H9 (cell line): ENCODE measurements at regions not wholly inside any gene's neighbourhood (a gene's known extent, or its start where the extent isn't known, plus 50 kb on each side); places are given as distances from the start of the nearest gene placed in this dataset.

Experiments
- DNase-seq: peaks from one replicate; pipeline ENCODE4 v3.0.0-alpha.2; 2017
- H2AFZ ChIP-seq: one replicate; pipeline ENCODE4 v1.6.1; 2013; ENCODE audit warnings: mild to moderate bottlenecking, low read length, control low read depth, moderate library complexity
- H2AK5ac ChIP-seq: 2 replicates; pipeline ENCODE4 v1.6.1; 2013; ENCODE audit warnings: low read length, control low read depth, mixed read lengths; ENCODE audit not compliant: insufficient read length
- H2BK120ac ChIP-seq: one replicate; pipeline ENCODE4 v1.6.1; 2013; ENCODE audit warnings: low read depth, mild to moderate bottlenecking, low read length, control low read depth, inconsistent platforms; ENCODE audit not compliant: poor library complexity, severe bottlenecking
- H2BK12ac ChIP-seq: 2 replicates; pipeline ENCODE4 v1.6.1; 2013; ENCODE audit warnings: low read length, control low read depth, mixed read lengths, low read depth; ENCODE audit not compliant: insufficient read length
- H2BK15ac ChIP-seq: 2 replicates; pipeline ENCODE4 v1.6.1; 2013; ENCODE audit warnings: low read depth, low read length, control low read depth
- H2BK20ac ChIP-seq: one replicate; pipeline ENCODE4 v1.6.1; 2013; ENCODE audit warnings: low read depth, mild to moderate bottlenecking, low read length, control low read depth, inconsistent platforms; ENCODE audit not compliant: poor library complexity, severe bottlenecking
- H2BK5ac ChIP-seq: 2 replicates; pipeline ENCODE4 v1.6.1; 2013; ENCODE audit warnings: low read length, control low read depth, mixed read lengths; ENCODE audit not compliant: insufficient read length
- H3K14ac ChIP-seq: 2 replicates; pipeline ENCODE4 v1.6.1; 2013; ENCODE audit warnings: low read length, control low read depth; ENCODE audit not compliant: insufficient read depth
- H3K18ac ChIP-seq: 2 replicates; pipeline ENCODE4 v1.6.1; 2013; ENCODE audit warnings: low read depth, mild to moderate bottlenecking, mixed read lengths, low read length, control low read depth; ENCODE audit not compliant: insufficient read length
- H3K23ac ChIP-seq: 2 replicates; pipeline ENCODE4 v1.6.1; 2013; ENCODE audit warnings: low read length, control low read depth, mixed read lengths, low read depth; ENCODE audit not compliant: insufficient read length
- H3K23me2 ChIP-seq: 2 replicates; pipeline ENCODE4 v1.6.1; 2013; ENCODE audit warnings: low read depth, mild to moderate bottlenecking, mixed read lengths, low read length, control low read depth; ENCODE audit not compliant: insufficient read length, poor library complexity, severe bottlenecking
- H3K27ac ChIP-seq: 2 replicates; pipeline ENCODE4 v1.5.1; 2013; ENCODE audit warnings: low read length, control low read depth, mixed read lengths, low read depth; ENCODE audit not compliant: insufficient read length
- H3K27me3 ChIP-seq: 2 replicates; pipeline ENCODE4 v1.6.1; 2013; ENCODE audit warnings: low read length, control low read depth, inconsistent platforms; ENCODE audit not compliant: insufficient read depth
- H3K4ac ChIP-seq: 2 replicates; pipeline ENCODE4 v1.6.1; 2013; ENCODE audit warnings: low read depth, mild to moderate bottlenecking, control low read depth, inconsistent platforms, low read length, moderate library complexity
- H3K4me1 ChIP-seq: 2 replicates; pipeline ENCODE4 v1.6.1; 2013; ENCODE audit warnings: low read length, control low read depth, inconsistent platforms; ENCODE audit not compliant: insufficient read depth
- H3K4me2 ChIP-seq: 2 replicates; pipeline ENCODE4 v1.6.1; 2013; ENCODE audit warnings: low read length, control low read depth, mixed read lengths; ENCODE audit not compliant: insufficient read length, insufficient read depth
- H3K56ac ChIP-seq: 2 replicates; pipeline ENCODE4 v1.6.1; 2013; ENCODE audit warnings: low read depth, mild to moderate bottlenecking, mixed read lengths, low read length, control low read depth; ENCODE audit not compliant: insufficient read length
- H3K79me1 ChIP-seq: 2 replicates; pipeline ENCODE4 v1.6.1; 2013; ENCODE audit warnings: low read depth, mild to moderate bottlenecking, moderate library complexity, low read length, control low read depth, inconsistent platforms; ENCODE audit not compliant: insufficient read depth, poor library complexity, severe bottlenecking
- H3K79me2 ChIP-seq: 2 replicates; pipeline ENCODE4 v1.6.1; 2013; ENCODE audit warnings: low read length, control low read depth, inconsistent platforms; ENCODE audit not compliant: insufficient read depth
- H3K9ac ChIP-seq: 2 replicates; pipeline ENCODE4 v1.6.1; 2013; ENCODE audit warnings: low read length, control low read depth, mixed read lengths; ENCODE audit not compliant: insufficient read length; ENCODE audit errors: extremely low read depth
- H3K9me3 ChIP-seq: one replicate; pipeline ENCODE4 v1.6.1; 2013; ENCODE audit warnings: low read depth, low read length, inconsistent platforms; ENCODE audit not compliant: control insufficient read depth
- H3T11ph ChIP-seq: one replicate; pipeline ENCODE4 v1.6.1; 2013; ENCODE audit warnings: mild to moderate bottlenecking, low read length, control low read depth, inconsistent platforms
- H4K20me1 ChIP-seq: one replicate; pipeline ENCODE4 v1.6.1; 2013; ENCODE audit not compliant: control insufficient read depth, insufficient read length, insufficient read depth
- H4K5ac ChIP-seq: 2 replicates; pipeline ENCODE4 v1.6.1; 2013; ENCODE audit warnings: low read depth, mild to moderate bottlenecking, mixed read lengths, low read length, control low read depth; ENCODE audit not compliant: insufficient read length
- H4K8ac ChIP-seq: replicated peaks from 2 replicates; pipeline ENCODE4 v1.6.1; 2013; ENCODE audit warnings: low read length, control low read depth, mixed read lengths, low read depth; ENCODE audit not compliant: insufficient read length
- H4K91ac ChIP-seq: 2 replicates; pipeline ENCODE4 v1.6.1; 2013; ENCODE audit warnings: low read depth, mild to moderate bottlenecking, moderate library complexity, mixed read lengths, low read length, control low read depth; ENCODE audit not compliant: insufficient read length
- H3K27ac Mint-ChIP-seq, 3 experiments: 2 replicates in 2 of 3; 3 replicates in 1 of 3; pipeline ENCODE4 v1.8.0; 2020 to 2021; ENCODE audit warnings: mixed read lengths in 3 of 3, mild to moderate bottlenecking in 1 of 3, moderate library complexity in 1 of 3
- H3K27me3 Mint-ChIP-seq: 2 replicates; pipeline ENCODE4 v1.8.0; 2021; ENCODE audit warnings: low read depth, mild to moderate bottlenecking, moderate library complexity, mixed read lengths
- H3K36me3 Mint-ChIP-seq, 3 experiments: 2 replicates in 2 of 3; 3 replicates in 1 of 3; pipeline ENCODE4 v1.8.0; 2020 to 2021; ENCODE audit warnings: low read depth in 3 of 3, mixed read lengths in 3 of 3; ENCODE audit not compliant: insufficient read depth in 1 of 3
- H3K4me1 Mint-ChIP-seq, 2 experiments: 2 replicates each; pipeline ENCODE4 v1.8.0; 2020; ENCODE audit warnings: mixed read lengths in 2 of 2
- H3K4me3 Mint-ChIP-seq, 2 experiments: 2 replicates in 1 of 2; 3 replicates in 1 of 2; pipeline ENCODE4 v1.8.0; 2020 to 2021; ENCODE audit warnings: mild to moderate bottlenecking in 2 of 2, mixed read lengths in 2 of 2, moderate library complexity in 1 of 2
- H3K9me3 Mint-ChIP-seq, 2 experiments: 2 replicates in 1 of 2; 3 replicates in 1 of 2; pipeline ENCODE4 v1.8.0; 2020; ENCODE audit warnings: mild to moderate bottlenecking in 2 of 2, mixed read lengths in 2 of 2, moderate library complexity in 1 of 2
- CTCF ChIP-seq: fragments of 200-600 bp; sonication (generic); conservative IDR thresholded peaks from 3 replicates; pipeline ENCODE4 v1.8.0; 2021; ENCODE audit warnings: antibody characterized with exemption, mild to moderate bottlenecking
- WGBS: extraction: QIAGEN DNeasy Blood & Tissue Kit; methylation state at CpG from one replicate; pipeline ENCODE4 v1.1.7; 2013; ENCODE audit warnings: missing lambda C conversion rate, low lambda C conversion rate, mixed read lengths; ENCODE audit not compliant: insufficient read length; ENCODE audit errors: extremely low coverage; 5-methylcytosine and 5-hydroxymethylcytosine counted together

GRCh38 chr2:128496700-128497099 is 178.0 kb upstream of the HS6ST1 start:
- H3K9ac ChIP-seq, result no peak overlapping the region
- H2BK20ac ChIP-seq, result no peak overlapping the region
- H4K91ac ChIP-seq, result no peak overlapping the region
- no peak for TF ChIP-seq CTCF
- Mint-ChIP-seq H3K36me3 (peaks cover 0 to 3% (median 0%) of the 10 kb centered on the region in 3 experiments; a peak in 2 of 7 replicates), H3K4me1 (peaks cover 32 to 36% of the 10 kb centered on the region in 2 experiments), H3K27ac (peak overlapping the region in 1 of 3 experiments; percentile 22; a peak in 1 of 7 replicates), H3K9me3 (peaks cover 0 to 3% of the 10 kb centered on the region in 2 experiments; a peak in 3 of 5 replicates), H3K27me3 (peaks cover 2% of the 10 kb centered on the region), H3K4me3 (no peak overlapping the region)
- no peak overlapping the region for H3K4ac ChIP-seq
- no peak overlapping the region for H3K18ac ChIP-seq
- no peaks in the 10 kb centered on the region for H4K20me1 ChIP-seq
- no peak overlapping the region for H2BK120ac ChIP-seq
- no peaks in the 10 kb centered on the region for H3K79me1 ChIP-seq
- no peak overlapping the region for H3K23ac ChIP-seq
- no peak overlapping the region for H3K56ac ChIP-seq
- H2BK12ac ChIP-seq, result no peak overlapping the region
- no peak overlapping the region for H3K27ac ChIP-seq
- no peak overlapping the region for H2AK5ac ChIP-seq
- H4K5ac ChIP-seq, result no peak overlapping the region
- no peak overlapping the region for H4K8ac ChIP-seq
- H3K27me3 ChIP-seq, result no peaks in the 10 kb centered on the region
- no CpG with 5 or more reads among the region's 2 CpGs for WGBS
- no peak overlapping the region for H3K4me2 ChIP-seq
- no peak overlapping the region for H2BK5ac ChIP-seq
- H2AFZ ChIP-seq, result no peak overlapping the region
- H3K9me3 ChIP-seq, result no peaks in the 10 kb centered on the region
- no peaks in the 10 kb centered on the region for H3K23me2 ChIP-seq
- DNase-seq, result no peak
- no peak overlapping the region for H2BK15ac ChIP-seq
- H3K14ac ChIP-seq, result no peak overlapping the region
- H3K79me2 ChIP-seq, result no peaks in the 10 kb centered on the region
- H3K4me1 ChIP-seq, result no peaks in the 10 kb centered on the region; the same call in 1 of the 2 replicates
- no peak overlapping the region for H3T11ph ChIP-seq
